K562 (cell line): ENCODE measurements at regions not wholly inside any gene's neighbourhood (a gene's known extent, or its start where the extent isn't known, plus 50 kb on each side); places are given as distances from the start of the nearest gene placed in this dataset.

Experiments used
- ATAC-seq: fragments of 200-7000 bp; cut with Tn5 transposase; 3 replicates; pipeline ENCODE4 v1.9.1; 2020; ENCODE audit warnings: moderate library complexity
- BruUV-seq: library from RNA; stranded (reverse); fragments of 400-500 nt; replicated peaks from 2 replicates; lab custom pipeline; 2021; lab: Mats Ljungman, UMichigan
- CTCF ChIA-PET: fragments of 300-600 bp; formaldehyde crosslinking; extraction: SDS; loops from one replicate; lab custom pipeline; 2021; ENCODE audit warnings: low intra/inter-chr PET ratio; lab: Yijun Ruan, JAX
- POLR2A ChIA-PET: fragments of 300-600, 350-650 bp; sonication (Branson Sonifier 250); formaldehyde crosslinking; extraction: SDS; loops from one replicate; lab custom pipeline; 2021; ENCODE audit warnings: antibody characterized with exemption, inconsistent platforms; lab: Yijun Ruan, JAX
- DNase-seq, 4 experiments: peaks; one replicate each; pipeline versions ENCODE4 v3.0.0 to v3.0.0-alpha.2; 2011 to 2018; ENCODE audit warnings: low spot score in 3 of 4, mixed read lengths in 3 of 4; ENCODE audit errors: extremely low read depth in 1 of 4
- FAIRE-seq: peaks from 2 replicates; lab custom pipeline; 2011; peaks lifted over from hg19 to GRCh38; lab: Jason Lieb, UNC
- H2AFZ ChIP-seq: 2 replicates; pipeline ENCODE4 v1.6.0; 2011; ENCODE audit warnings: low read depth, low read length, control low read depth, inconsistent platforms
- H3K27ac ChIP-seq: fragments of 200-600 bp; 3 replicates; pipeline ENCODE4 v1.8.0; 2011; ENCODE audit warnings: low read depth, mild to moderate bottlenecking, control low read depth, inconsistent platforms, low read length, moderate library complexity, mixed read lengths; ENCODE audit errors: extremely low read depth
- H3K27me3 ChIP-seq, 2 experiments: fragments of 300-600 bp in 1 of 2; 2 replicates in 1 of 2; 3 replicates in 1 of 2; pipeline versions ENCODE4 v1.6.0 to v1.8.0; 2011; ENCODE audit warnings: inconsistent platforms in 2 of 2, low read length in 2 of 2, mild to moderate bottlenecking in 1 of 2, mixed read lengths in 1 of 2, moderate library complexity in 1 of 2; ENCODE audit not compliant: control insufficient read depth in 2 of 2, insufficient read depth in 2 of 2
- H3K36me3 ChIP-seq: fragments of 300-600 bp; 3 replicates; pipeline ENCODE4 v1.8.0; 2011; ENCODE audit warnings: mild to moderate bottlenecking, low read length, inconsistent platforms; ENCODE audit not compliant: control insufficient read depth, insufficient read depth
- H3K4me1 ChIP-seq, 2 experiments: fragments of 200-600 bp in 1 of 2; replicated peaks in 1 of 2; 2 replicates in 1 of 2; 3 replicates in 1 of 2; pipeline versions ENCODE4 v1.5.1 to v1.8.0; 2011; ENCODE audit warnings: inconsistent platforms in 2 of 2, low read length in 2 of 2, mild to moderate bottlenecking in 1 of 2, mixed read lengths in 1 of 2, moderate library complexity in 1 of 2; ENCODE audit not compliant: control insufficient read depth in 2 of 2, insufficient read depth in 2 of 2
- H3K4me2 ChIP-seq: 2 replicates; pipeline ENCODE4 v1.6.1; 2011; ENCODE audit warnings: low read length, control low read depth, inconsistent platforms, mixed read lengths; ENCODE audit not compliant: insufficient read depth
- H3K4me3 ChIP-seq: fragments of 200-600 bp; sonication (generic), shearing (Covaris generic); 2 replicates; pipeline ENCODE4 v1.5.1; 2016; ENCODE audit warnings: control low read depth, inconsistent platforms
- H3K79me2 ChIP-seq: fragments of 200-600 bp; 3 replicates; pipeline ENCODE4 v1.8.0; 2011; ENCODE audit warnings: low read length, inconsistent platforms; ENCODE audit not compliant: control insufficient read depth, insufficient read depth
- H3K9ac ChIP-seq, 2 experiments: 2 replicates each; pipeline versions ENCODE4 v1.6.0 to v1.6.1; 2011; ENCODE audit warnings: low read depth in 2 of 2, low read length in 2 of 2, control low read depth in 1 of 2, inconsistent platforms in 1 of 2, mild to moderate bottlenecking in 1 of 2, mixed read lengths in 1 of 2; ENCODE audit not compliant: insufficient read depth in 1 of 2
- H3K9me1 ChIP-seq: one replicate; pipeline ENCODE4 v1.6.0; 2011; ENCODE audit warnings: inconsistent platforms, mild to moderate bottlenecking, low read length, moderate library complexity; ENCODE audit not compliant: control insufficient read depth, insufficient read depth
- H3K9me3 ChIP-seq: replicated peaks from 2 replicates; pipeline ENCODE4 v1.5.1; 2011; ENCODE audit warnings: low read depth, low read length, inconsistent platforms; ENCODE audit not compliant: control insufficient read depth, insufficient read depth
- H4K20me1 ChIP-seq: replicated peaks from 2 replicates; pipeline ENCODE4 v1.6.1; 2011; ENCODE audit warnings: low read length, inconsistent platforms, mixed read lengths; ENCODE audit not compliant: control insufficient read depth, insufficient read depth
- BDP1 ChIP-seq: IDR thresholded peaks from 3 replicates; pipeline ENCODE4 v1.6.1; 2011; ENCODE audit not compliant: insufficient read length, insufficient read depth
- DDX20 ChIP-seq: fragments of 450-650 bp; IDR thresholded peaks from 2 replicates; pipeline ENCODE4 v1.6.1; 2016; ENCODE audit warnings: missing genetic modification characterization, low read depth, mild to moderate bottlenecking, missing compliant biosample characterization, moderate library complexity
- ETS2 ChIP-seq: IDR thresholded peaks from 2 replicates; pipeline ENCODE4 v1.6.1; 2016; ENCODE audit warnings: borderline replicate concordance, missing genetic modification characterization, mild to moderate bottlenecking, moderate library complexity, missing compliant biosample characterization; ENCODE audit not compliant: poor library complexity, severe bottlenecking
- HOMEZ ChIP-seq: fragments of 250-450 bp; sonication (Bioruptor Pico); IDR thresholded peaks from 2 replicates; pipeline ENCODE4 v1.4.0; 2020; ENCODE audit warnings: mild to moderate bottlenecking, moderate library complexity
- POU5F1 ChIP-seq: fragments of 150-350 bp; IDR thresholded peaks from 2 replicates; pipeline ENCODE4 v1.6.1; 2014; ENCODE audit warnings: borderline replicate concordance, low read length, low read depth, mild to moderate bottlenecking; ENCODE audit not compliant: partially characterized antibody
- WGBS: fragments of 100-300 bp; shearing (Covaris generic); methylation state at CpG from one replicate; pipeline ENCODE4 v1.1.6; 2016; ENCODE audit warnings: low coverage, mixed read lengths; ENCODE audit not compliant: insufficient coverage; ENCODE audit errors: missing lambda C conversion rate; 5-methylcytosine and 5-hydroxymethylcytosine counted together
- in situ Hi-C: fragments of 300-500 bp; cut with MboI; formaldehyde crosslinking; loops from 4 replicates; pipeline ENCODE4 v1.15.0; 2018; ENCODE audit warnings: inconsistent platforms, mixed read lengths
- intact Hi-C: fragments of 100-400 bp; cut with micrococcal nuclease; formaldehyde crosslinking; loops from 2 replicates; pipeline ENCODE4 v1.14.2; 2022
- TF ChIP-seq, protein P1 (sequence below): sonication (generic); formaldehyde crosslinking; IDR thresholded peaks from 2 replicates; pipeline ENCODE4 v1.8.0; 2023; ENCODE audit warnings: mild to moderate bottlenecking, missing genetic modification reagents

DNA sequence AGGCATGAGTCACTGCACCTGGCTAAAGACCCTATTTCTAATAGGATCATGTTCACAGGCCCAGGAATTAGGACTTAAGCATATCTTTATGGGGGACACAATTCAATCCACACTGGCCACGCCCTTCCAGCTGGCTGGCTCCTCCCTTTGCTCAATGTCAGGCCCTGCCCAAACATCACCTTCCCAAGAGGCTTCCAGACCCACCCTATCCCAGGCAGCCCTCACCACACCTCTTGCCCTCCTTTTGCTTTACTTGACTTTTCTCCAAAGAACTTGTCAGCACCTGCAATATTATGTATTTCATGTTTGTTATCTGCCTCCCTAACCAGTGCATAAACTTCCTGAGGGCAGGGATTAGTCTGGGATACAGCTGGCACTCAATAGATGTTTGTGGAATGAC lies 109.6 kb upstream of the CDH5 start:
- POLR2A ChIA-PET: no interaction called here
- intact Hi-C loops: no loop called here
- H3K79me2 ChIP-seq: no peaks in the 10 kb centered on the region
- H3K36me3 ChIP-seq: no peaks in the 10 kb centered on the region
- WGBS: 0% methylated on average over 1 of the region's 1 CpG
- no peaks in the 10 kb centered on the region for H4K20me1 ChIP-seq
- no peak overlapping the region for H3K9ac ChIP-seq
- H2AFZ ChIP-seq: no peak overlapping the region
- no peaks in the 10 kb centered on the region for H3K4me1 ChIP-seq
- H3K4me2 ChIP-seq: no peak overlapping the region
- TF ChIP-seq POU5F1 (no peak), BDP1 (no peak), HOMEZ (CRISPR knock-in tag) (no peak), ETS2 (tag) (no peak), DDX20 (tag) (no peak)
- TF ChIP-seq, protein P1, sequence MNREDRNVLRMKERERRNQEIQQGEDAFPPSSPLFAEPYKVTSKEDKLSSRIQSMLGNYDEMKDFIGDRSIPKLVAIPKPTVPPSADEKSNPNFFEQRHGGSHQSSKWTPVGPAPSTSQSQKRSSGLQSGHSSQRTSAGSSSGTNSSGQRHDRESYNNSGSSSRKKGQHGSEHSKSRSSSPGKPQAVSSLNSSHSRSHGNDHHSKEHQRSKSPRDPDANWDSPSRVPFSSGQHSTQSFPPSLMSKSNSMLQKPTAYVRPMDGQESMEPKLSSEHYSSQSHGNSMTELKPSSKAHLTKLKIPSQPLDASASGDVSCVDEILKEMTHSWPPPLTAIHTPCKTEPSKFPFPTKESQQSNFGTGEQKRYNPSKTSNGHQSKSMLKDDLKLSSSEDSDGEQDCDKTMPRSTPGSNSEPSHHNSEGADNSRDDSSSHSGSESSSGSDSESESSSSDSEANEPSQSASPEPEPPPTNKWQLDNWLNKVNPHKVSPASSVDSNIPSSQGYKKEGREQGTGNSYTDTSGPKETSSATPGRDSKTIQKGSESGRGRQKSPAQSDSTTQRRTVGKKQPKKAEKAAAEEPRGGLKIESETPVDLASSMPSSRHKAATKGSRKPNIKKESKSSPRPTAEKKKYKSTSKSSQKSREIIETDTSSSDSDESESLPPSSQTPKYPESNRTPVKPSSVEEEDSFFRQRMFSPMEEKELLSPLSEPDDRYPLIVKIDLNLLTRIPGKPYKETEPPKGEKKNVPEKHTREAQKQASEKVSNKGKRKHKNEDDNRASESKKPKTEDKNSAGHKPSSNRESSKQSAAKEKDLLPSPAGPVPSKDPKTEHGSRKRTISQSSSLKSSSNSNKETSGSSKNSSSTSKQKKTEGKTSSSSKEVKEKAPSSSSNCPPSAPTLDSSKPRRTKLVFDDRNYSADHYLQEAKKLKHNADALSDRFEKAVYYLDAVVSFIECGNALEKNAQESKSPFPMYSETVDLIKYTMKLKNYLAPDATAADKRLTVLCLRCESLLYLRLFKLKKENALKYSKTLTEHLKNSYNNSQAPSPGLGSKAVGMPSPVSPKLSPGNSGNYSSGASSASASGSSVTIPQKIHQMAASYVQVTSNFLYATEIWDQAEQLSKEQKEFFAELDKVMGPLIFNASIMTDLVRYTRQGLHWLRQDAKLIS: no peak
- FAIRE-seq (no peak), ATAC-seq (no peak), DNase-seq (no peak)
- H3K4me3 ChIP-seq: no peak overlapping the region
- no peaks in the 10 kb centered on the region for H3K9me3 ChIP-seq
- no peak overlapping the region for H3K27ac ChIP-seq
- CTCF ChIA-PET: no interaction called here
- BruUV-seq: no TSS peak
- in situ Hi-C loops: no loop called here
- H3K27me3 ChIP-seq: no peaks in the 10 kb centered on the region; a peak in 1 of 5 replicates
- H3K9me1 ChIP-seq: no peaks in the 10 kb centered on the region
